C4-2B (cell line): ENCODE measurements at regions not wholly inside any gene's neighbourhood (a gene's known extent, or its start where the extent isn't known, plus 50 kb on each side); places are given as distances from the start of the nearest gene placed in this dataset.

Experiments used
- H3K27ac ChIP-seq: fragments of 450-650 bp; 2 replicates; pipeline ENCODE4 v1.5.1; 2017
- CTCF ChIP-seq: fragments of 450-650 bp; conservative IDR thresholded peaks from 2 replicates; pipeline ENCODE4 v1.5.1; 2017; ENCODE audit warnings: mild to moderate bottlenecking
- ZFX ChIP-seq: fragments of 450-650 bp; IDR thresholded peaks from 2 replicates; pipeline ENCODE4 v1.6.1; 2017

DNA sequence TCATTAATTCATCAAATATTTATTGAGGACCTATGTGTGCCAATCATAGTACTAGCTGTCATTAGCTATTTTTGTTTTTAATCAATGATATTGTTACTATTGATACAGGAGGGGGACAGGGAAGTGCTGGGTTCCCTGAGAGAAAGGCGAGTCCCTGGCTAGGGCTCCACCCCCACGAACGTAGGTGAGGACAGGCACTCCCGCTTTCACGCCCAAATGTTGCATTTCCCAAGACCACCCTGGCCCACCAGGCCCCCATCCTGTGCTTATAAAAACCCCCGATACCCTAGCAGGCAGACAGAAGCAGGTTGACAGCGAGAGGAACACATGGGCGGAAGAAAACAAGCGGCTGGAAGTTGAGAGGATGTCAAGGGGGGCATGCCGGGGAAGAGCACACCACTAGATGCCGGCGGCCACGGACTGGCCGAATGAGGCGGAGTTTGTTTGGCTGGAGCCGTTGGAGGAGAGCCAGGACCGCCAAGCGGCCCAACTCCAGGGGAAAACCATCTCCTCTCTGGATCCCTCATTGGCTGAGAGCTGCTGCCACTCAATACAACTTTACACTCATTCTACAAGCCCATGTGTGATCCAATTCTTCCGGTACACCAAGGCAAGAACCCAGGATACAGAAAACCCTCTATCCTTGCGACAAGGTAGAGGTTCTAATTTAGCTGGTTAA lies 798.7 kb upstream of the SEMA6D start:
- TF ChIP-seq CTCF, result no peak
- TF ChIP-seq ZFX, result no peak

GRCh38 chr15:46921891-46922290 lies 795.4 kb upstream of the SEMA6D start:
- no peak for TF ChIP-seq ZFX
- no peak for TF ChIP-seq CTCF
- H3K27ac ChIP-seq, result no peak overlapping the region

More for the DNA sequence above, 798.7 kb upstream of the SEMA6D start:
- no peak overlapping the region for H3K27ac ChIP-seq

DNA sequence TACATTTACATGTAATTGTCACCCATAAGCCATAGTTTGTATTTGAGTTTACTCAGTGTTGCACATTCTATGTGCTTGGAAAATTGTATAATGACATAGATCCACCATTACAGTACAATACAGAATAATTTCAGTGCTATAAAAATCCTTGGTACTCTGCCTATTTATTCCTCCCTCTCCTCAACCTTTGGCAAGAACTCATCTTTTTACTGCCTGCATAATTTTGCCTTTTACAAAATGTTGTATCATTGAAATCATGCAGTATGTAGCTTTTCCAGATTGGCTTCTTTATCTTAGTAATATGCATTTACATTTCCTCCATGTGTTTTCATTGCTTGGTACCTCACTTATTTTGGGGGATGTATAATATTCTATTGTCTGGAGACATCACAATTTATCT lies 786.9 kb upstream of the SEMA6D start:
- no peak for TF ChIP-seq CTCF
- no peak for TF ChIP-seq ZFX
- H3K27ac ChIP-seq, result no peak overlapping the region

GRCh38 chr15:46933332-46933731 lies 784.0 kb upstream of the SEMA6D start:
- no peak overlapping the region for H3K27ac ChIP-seq
- no peak for TF ChIP-seq ZFX
- TF ChIP-seq CTCF, result no peak

GRCh38 chr15:46934851-46935250 lies 782.5 kb upstream of the SEMA6D start:
- TF ChIP-seq CTCF (no peak), ZFX (no peak)
- no peak overlapping the region for H3K27ac ChIP-seq

DNA sequence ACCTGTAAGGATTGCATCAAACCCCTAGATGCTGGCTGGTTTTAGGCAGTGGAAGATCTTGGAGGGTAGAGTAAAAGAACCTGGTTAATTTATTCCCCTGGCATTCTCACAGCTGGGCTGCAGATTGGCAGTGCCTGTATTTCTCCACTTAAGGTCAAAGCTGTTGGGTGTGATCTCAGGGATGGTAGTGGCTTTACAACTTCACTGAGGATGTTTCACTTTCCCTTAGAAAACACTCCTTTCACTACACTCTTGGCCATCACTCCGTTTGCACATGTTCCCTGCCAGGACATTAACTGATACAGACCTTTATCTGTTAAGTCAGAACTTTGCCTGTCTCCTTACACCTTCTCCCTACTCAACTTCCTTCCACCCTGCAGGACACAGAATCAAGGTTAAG lies 779.1 kb upstream of the SEMA6D start:
- no peak overlapping the region for H3K27ac ChIP-seq
- no peak for TF ChIP-seq CTCF
- no peak for TF ChIP-seq ZFX

- TF ChIP-seq ZFX, result no peak
Observed at GRCh38 chr15:46941241-46941640, 776.1 kb upstream of the SEMA6D start.

DNA sequence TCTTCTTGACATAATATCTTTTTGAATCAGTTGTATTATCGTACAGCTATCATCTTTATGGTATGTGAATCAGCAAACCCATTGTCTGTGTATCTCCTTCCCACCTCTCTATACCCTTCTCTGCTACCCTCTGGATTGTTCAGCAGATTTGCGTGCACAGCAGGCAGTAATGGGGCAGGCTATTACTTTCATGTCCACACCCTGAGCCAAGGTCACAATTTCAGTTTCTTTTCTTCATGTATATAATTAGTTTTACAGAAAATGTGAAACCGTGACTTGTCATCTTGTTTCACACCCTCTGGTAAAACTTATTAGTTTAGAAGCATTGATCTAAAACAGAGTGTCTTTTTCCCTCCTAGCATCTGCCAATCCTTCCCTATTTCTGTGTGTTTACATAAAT lies 770.4 kb upstream of the SEMA6D start:
- H3K27ac ChIP-seq, result no peak overlapping the region
- no peak for TF ChIP-seq ZFX
- TF ChIP-seq CTCF, result no peak

More at GRCh38 chr15:46941241-46941640, 776.1 kb upstream of the SEMA6D start:
- no peak overlapping the region for H3K27ac ChIP-seq
